Astrocyte (in vitro differentiated cells and primary cell): ENCODE measurements at regions not wholly inside any gene's neighbourhood (a gene's known extent, or its start where the extent isn't known, plus 50 kb on each side); places are given as distances from the start of the nearest gene placed in this dataset.

Source experiments
- DNase-seq: peaks from one replicate; pipeline ENCODE4 v3.0.0-alpha.2; 2010; ENCODE audit warnings: low read depth
- FAIRE-seq: peaks from 2 replicates; lab custom pipeline; 2011; peaks lifted over from hg19 to GRCh38; lab: Jason Lieb, UNC
- H2AFZ ChIP-seq: 2 replicates; pipeline ENCODE4 v1.6.0; 2012; ENCODE audit warnings: low read depth, low read length, inconsistent platforms
- H3K27ac ChIP-seq: 2 replicates; pipeline ENCODE4 v1.5.1; 2011; ENCODE audit warnings: low read depth, low read length, inconsistent platforms
- H3K27me3 ChIP-seq: 2 replicates; pipeline ENCODE4 v1.6.0; 2011; ENCODE audit warnings: low read length, inconsistent platforms; ENCODE audit not compliant: insufficient read depth
- H3K36me3 ChIP-seq: 2 replicates; pipeline ENCODE4 v1.5.1; 2011; ENCODE audit warnings: low read length, inconsistent platforms; ENCODE audit not compliant: insufficient read depth
- H3K4me1 ChIP-seq: 2 replicates; pipeline ENCODE4 v1.5.1; 2011; ENCODE audit warnings: low read length, inconsistent platforms; ENCODE audit not compliant: insufficient read depth
- H3K4me2 ChIP-seq: 2 replicates; pipeline ENCODE4 v1.6.0; 2012; ENCODE audit warnings: low read length, inconsistent platforms
- H3K4me3 ChIP-seq: 2 replicates; pipeline ENCODE4 v1.5.1; 2011; ENCODE audit warnings: low read depth, mild to moderate bottlenecking, low read length, inconsistent platforms; ENCODE audit not compliant: insufficient read depth
- H3K79me2 ChIP-seq: 2 replicates; pipeline ENCODE4 v1.6.0; 2012; ENCODE audit warnings: mild to moderate bottlenecking, low read length, inconsistent platforms; ENCODE audit not compliant: insufficient read depth
- H3K9ac ChIP-seq: 2 replicates; pipeline ENCODE4 v1.6.0; 2012; ENCODE audit warnings: mild to moderate bottlenecking, low read length, inconsistent platforms
- H3K9me3 ChIP-seq: 2 replicates; pipeline ENCODE4 v1.5.1; 2012; ENCODE audit warnings: low read depth, mild to moderate bottlenecking, low read length, inconsistent platforms; ENCODE audit not compliant: insufficient read depth
- H4K20me1 ChIP-seq: 2 replicates; pipeline ENCODE4 v1.6.0; 2012; ENCODE audit warnings: low read length, inconsistent platforms; ENCODE audit not compliant: insufficient read depth
- H3K27ac Mint-ChIP-seq: one replicate; pipeline ENCODE4 v1.8.0; 2021; ENCODE audit warnings: mild to moderate bottlenecking, mixed read lengths; ENCODE audit not compliant: unreplicated experiment
- H3K27me3 Mint-ChIP-seq: one replicate; pipeline ENCODE4 v1.8.0; 2021; ENCODE audit warnings: low read depth, mixed read lengths; ENCODE audit not compliant: unreplicated experiment
- H3K36me3 Mint-ChIP-seq: one replicate; pipeline ENCODE4 v1.8.0; 2021; ENCODE audit warnings: low read depth, mixed read lengths; ENCODE audit not compliant: unreplicated experiment
- H3K4me1 Mint-ChIP-seq: one replicate; pipeline ENCODE4 v1.8.0; 2021; ENCODE audit warnings: low read depth, mixed read lengths; ENCODE audit not compliant: unreplicated experiment
- H3K4me3 Mint-ChIP-seq: one replicate; pipeline ENCODE4 v1.8.0; 2021; ENCODE audit warnings: mild to moderate bottlenecking, moderate library complexity, mixed read lengths; ENCODE audit not compliant: unreplicated experiment
- H3K9me3 Mint-ChIP-seq: one replicate; pipeline ENCODE4 v1.8.0; 2021; ENCODE audit warnings: mild to moderate bottlenecking, mixed read lengths; ENCODE audit not compliant: unreplicated experiment
- CTCF ChIP-seq: IDR thresholded peaks from 2 replicates; pipeline ENCODE4 v1.5.1; 2011; ENCODE audit warnings: low read depth, mild to moderate bottlenecking, inconsistent platforms, low read length, moderate library complexity; ENCODE audit not compliant: insufficient read depth
- EZH2 ChIP-seq: IDR thresholded peaks from 2 replicates; pipeline ENCODE4 v1.6.1; 2012; ENCODE audit warnings: mild to moderate bottlenecking, low read length, inconsistent platforms; ENCODE audit not compliant: insufficient read depth

GRCh38 chr7:22894546-22894945 is 71.9 kb upstream of the TOMM7 start:
- Histone ChIP-seq H2AFZ (no peak overlapping the region), H3K9ac (no peak overlapping the region), H3K79me2 (no peaks in the 10 kb centered on the region), H3K27me3 (no peaks in the 10 kb centered on the region), H3K4me1 (no peaks in the 10 kb centered on the region), H3K36me3 (no peaks in the 10 kb centered on the region), H3K9me3 (no peaks in the 10 kb centered on the region), H3K4me2 (no peak overlapping the region), H3K27ac (no peak overlapping the region), H3K4me3 (no peak overlapping the region), H4K20me1 (no peaks in the 10 kb centered on the region)
- Mint-ChIP-seq H3K9me3 (no peaks in the 10 kb centered on the region), H3K27ac (no peak overlapping the region), H3K4me3 (no peak overlapping the region), H3K4me1 (peaks cover 4% of the 10 kb centered on the region), H3K36me3 (peaks cover 3% of the 10 kb centered on the region), H3K27me3 (peaks cover 2% of the 10 kb centered on the region)
- DNase-seq (no peak), FAIRE-seq (no peak)
- TF ChIP-seq EZH2 = no peak
- TF ChIP-seq CTCF = no peak

- peaks cover 6% of the 10 kb centered on the region for H3K4me1 Mint-ChIP-seq
- FAIRE-seq (no peak), DNase-seq (no peak)
- H3K9me3 Mint-ChIP-seq = no peaks in the 10 kb centered on the region
- no peak overlapping the region for H3K27ac Mint-ChIP-seq
- Histone ChIP-seq H3K4me3 (no peak overlapping the region), H3K4me2 (no peak overlapping the region), H3K27me3 (no peaks in the 10 kb centered on the region), H3K79me2 (no peaks in the 10 kb centered on the region), H3K9me3 (no peaks in the 10 kb centered on the region), H3K36me3 (no peaks in the 10 kb centered on the region), H4K20me1 (no peaks in the 10 kb centered on the region), H3K9ac (no peak overlapping the region), H3K27ac (no peak overlapping the region), H2AFZ (no peak overlapping the region), H3K4me1 (no peaks in the 10 kb centered on the region)
- peaks cover 2% of the 10 kb centered on the region for H3K27me3 Mint-ChIP-seq
- peaks cover 3% of the 10 kb centered on the region for H3K36me3 Mint-ChIP-seq
- no peak overlapping the region for H3K4me3 Mint-ChIP-seq
- TF ChIP-seq CTCF = no peak
Measured at GRCh38 chr7:22890773-22891172, 68.1 kb upstream of the TOMM7 start.

GRCh38 chr7:22885797-22886261 is 63.2 kb upstream of the TOMM7 start:
- DNase-seq (no peak), FAIRE-seq (no peak)
- no peak overlapping the region for H3K9ac ChIP-seq
- no peaks in the 10 kb centered on the region for H3K9me3 ChIP-seq
- Mint-ChIP-seq H3K4me3 (no peak overlapping the region), H3K4me1 (peaks cover 10% of the 10 kb centered on the region), H3K9me3 (peaks cover 4% of the 10 kb centered on the region), H3K27ac (no peak overlapping the region), H3K27me3 (peaks cover 2% of the 10 kb centered on the region), H3K36me3 (peaks cover 6% of the 10 kb centered on the region)
- no peaks in the 10 kb centered on the region for H3K36me3 ChIP-seq
- no peak overlapping the region for H3K4me3 ChIP-seq
- no peak overlapping the region for H2AFZ ChIP-seq
- H3K27me3 ChIP-seq = no peaks in the 10 kb centered on the region
- no peak for TF ChIP-seq EZH2
- no peak for TF ChIP-seq CTCF
- no peaks in the 10 kb centered on the region for H4K20me1 ChIP-seq
- no peak overlapping the region for H3K27ac ChIP-seq
- no peak overlapping the region for H3K4me2 ChIP-seq
- no peaks in the 10 kb centered on the region for H3K79me2 ChIP-seq
- H3K4me1 ChIP-seq = no peaks in the 10 kb centered on the region
